ENCODE measurements at regions not wholly inside any gene's neighbourhood (a gene's known extent, or its start where the extent isn't known, plus 50 kb on each side); places are given as distances from the start of the nearest gene placed in this dataset.

- Histone ChIP-seq H3K4me3 (ENCODE audit: low read depth, low read length) (no peak overlapping the region), H3K27me3 (ENCODE audit: control insufficient read depth, insufficient read depth, low read length) (peaks cover 28% of the 10 kb centered on the region), H3K36me3 (ENCODE audit: control insufficient read depth, insufficient read depth, low read length) (no peaks in the 10 kb centered on the region)
- DNase-seq (ENCODE audit: low read depth) = no peak
- TF ChIP-seq CTCF (IDR thresholded peaks at IDR 0.05; ENCODE audit: insufficient read depth, low read length, poor library complexity, severe bottlenecking) = no peak
Measured at GRCh38 chr2:45172760-45173392, 163.6 kb upstream of the SIX2 start.

GRCh38 chr2:45172142-45172541, 162.9 kb upstream of the SIX2 start:
- Histone ChIP-seq H3K36me3 (ENCODE audit: control insufficient read depth, insufficient read depth, low read length) (no peaks in the 10 kb centered on the region), H3K27me3 (ENCODE audit: control insufficient read depth, insufficient read depth, low read length) (peaks cover 30% of the 10 kb centered on the region), H3K4me3 (ENCODE audit: low read depth, low read length) (no peak overlapping the region)
- no peak for TF ChIP-seq CTCF (IDR thresholded peaks at IDR 0.05; ENCODE audit: insufficient read depth, low read length, poor library complexity, severe bottlenecking)
- DNase-seq (ENCODE audit: low read depth) = no peak

GRCh38 chr2:45171136-45171501, 161.9 kb upstream of the SIX2 start:
- H3K27me3 ChIP-seq (ENCODE audit: control insufficient read depth, insufficient read depth, low read length) = peaks cover 30% of the 10 kb centered on the region
- no peaks in the 10 kb centered on the region for H3K36me3 ChIP-seq (ENCODE audit: control insufficient read depth, insufficient read depth, low read length)
- no peak for DNase-seq (ENCODE audit: low read depth)
- no peak overlapping the region for H3K4me3 ChIP-seq (ENCODE audit: low read depth, low read length)
- no peak for TF ChIP-seq CTCF (IDR thresholded peaks at IDR 0.05; ENCODE audit: insufficient read depth, low read length, poor library complexity, severe bottlenecking)

- no peak for TF ChIP-seq CTCF (IDR thresholded peaks at IDR 0.05; ENCODE audit: insufficient read depth, low read length, poor library complexity, severe bottlenecking)
- peak overlapping the region; percentile 39 for H3K4me3 ChIP-seq (ENCODE audit: low read depth, low read length)
- no peaks in the 10 kb centered on the region for H3K36me3 ChIP-seq (ENCODE audit: control insufficient read depth, insufficient read depth, low read length)
- DNase-seq (ENCODE audit: low read depth) = no peak
- H3K27me3 ChIP-seq (ENCODE audit: control insufficient read depth, insufficient read depth, low read length) = peaks cover 30% of the 10 kb centered on the region
Measured at GRCh38 chr2:45170191-45171135, 161.2 kb upstream of the SIX2 start.

GRCh38 chr2:45169339-45170190, 160.3 kb upstream of the SIX2 start:
- DNase-seq (ENCODE audit: low read depth) = no peak
- H3K27me3 ChIP-seq (ENCODE audit: control insufficient read depth, insufficient read depth, low read length) = peaks cover 31% of the 10 kb centered on the region
- no peak for TF ChIP-seq CTCF (IDR thresholded peaks at IDR 0.05; ENCODE audit: insufficient read depth, low read length, poor library complexity, severe bottlenecking)

More at GRCh38 chr2:45169339-45170190, 160.3 kb upstream of the SIX2 start:
- H3K36me3 ChIP-seq (ENCODE audit: control insufficient read depth, insufficient read depth, low read length) = no peaks in the 10 kb centered on the region
- H3K4me3 ChIP-seq (ENCODE audit: low read depth, low read length) = peak overlapping the region; percentile 39

Measured in kidney epithelial cell (primary cell).